HepG2 (cell line): ENCODE measurements at regions not wholly inside any gene's neighbourhood (a gene's known extent, or its start where the extent isn't known, plus 50 kb on each side); places are given as distances from the start of the nearest gene placed in this dataset.
A peak's percentile ranks its signal among the peaks of the same experiment; 100 is the strongest.

ENCODE experiments used
- AHDC1 ChIP-seq: sonication (generic); formaldehyde crosslinking; IDR thresholded peaks from 2 replicates; pipeline ENCODE4 v1.5.1; 2020; ENCODE audit warnings: mild to moderate bottlenecking, missing genetic modification reagents, borderline replicate concordance
- ASH2L ChIP-seq: fragments of 300-600, 200-600 bp; sonication (generic); IDR thresholded peaks from 2 replicates; pipeline ENCODE4 v1.7.0; 2017; ENCODE audit warnings: low read depth, mild to moderate bottlenecking, moderate library complexity, mixed read lengths, low read length; ENCODE audit not compliant: insufficient read length
- FOSL2 ChIP-seq: sonication (generic); formaldehyde crosslinking; IDR thresholded peaks from 2 replicates; pipeline ENCODE4 v1.4.0; 2020; ENCODE audit warnings: missing genetic modification reagents
- FOXA1 ChIP-seq, 2 experiments: fragments of 450-650 bp in 1 of 2; sonication (generic) in 1 of 2; formaldehyde crosslinking in 1 of 2; IDR thresholded peaks; 2 replicates each; pipeline versions ENCODE4 v1.4.0 to v1.6.1; 2016 to 2020; ENCODE audit warnings: missing genetic modification reagents in 1 of 2
- HMG20A ChIP-seq: IDR thresholded peaks from 2 replicates; pipeline ENCODE4 v1.6.1; 2016; ENCODE audit warnings: borderline replicate concordance
- KLF16 ChIP-seq, 2 experiments: sonication (generic) in 1 of 2; formaldehyde crosslinking in 1 of 2; IDR thresholded peaks; 2 replicates each; pipeline versions ENCODE4 v1.6.1 to v1.8.0; 2016 to 2023; ENCODE audit warnings: missing genetic modification reagents in 2 of 2, missing compliant biosample characterization in 1 of 2
- KMT2B ChIP-seq: IDR thresholded peaks from 2 replicates; pipeline ENCODE4 v1.6.1; 2016; ENCODE audit warnings: missing genetic modification reagents, missing compliant biosample characterization
- MEIS1 ChIP-seq: sonication (generic); formaldehyde crosslinking; IDR thresholded peaks from 2 replicates; pipeline ENCODE4 v1.9.0; 2021; ENCODE audit warnings: mild to moderate bottlenecking, missing genetic modification reagents, moderate library complexity, borderline replicate concordance
- MIXL1 ChIP-seq: IDR thresholded peaks from 2 replicates; pipeline ENCODE4 v1.6.1; 2016
- NFE2L1 ChIP-seq: sonication (generic); formaldehyde crosslinking; IDR thresholded peaks from 2 replicates; pipeline ENCODE4 v1.4.0; 2020; ENCODE audit warnings: missing genetic modification reagents, mild to moderate bottlenecking, borderline replicate concordance
- PCBP2 ChIP-seq: fragments of 200-400 bp; formaldehyde crosslinking; optimal IDR thresholded peaks from 2 replicates; pipeline ENCODE3; 2018; ENCODE audit warnings: low read length, low read depth; ENCODE audit not compliant: poor library complexity, severe bottlenecking
- PITX1 ChIP-seq: sonication (generic); formaldehyde crosslinking; IDR thresholded peaks from 2 replicates; pipeline ENCODE4 v1.5.1; 2020; ENCODE audit warnings: mild to moderate bottlenecking, missing genetic modification reagents
- SALL1 ChIP-seq: sonication (generic); formaldehyde crosslinking; IDR thresholded peaks from 2 replicates; pipeline ENCODE4 v1.8.0; 2022; ENCODE audit warnings: mild to moderate bottlenecking, missing genetic modification reagents
- SP1 ChIP-seq, 2 experiments: fragments of 450-650 bp in 1 of 2; sonication (generic) in 1 of 2; formaldehyde crosslinking in 1 of 2; IDR thresholded peaks; 2 replicates each; pipeline versions ENCODE4 v1.4.0 to v1.6.1; 2016 to 2020; ENCODE audit warnings: missing genetic modification reagents in 1 of 2
- ZNF180 ChIP-seq: sonication (generic); formaldehyde crosslinking; IDR thresholded peaks from 2 replicates; pipeline ENCODE4 v1.4.0; 2020; ENCODE audit warnings: low read depth, missing genetic modification reagents, borderline replicate concordance
- ZNF33A ChIP-seq: sonication (generic); formaldehyde crosslinking; IDR thresholded peaks from 2 replicates; pipeline ENCODE4 v1.5.1; 2020; ENCODE audit warnings: missing genetic modification reagents, mild to moderate bottlenecking, moderate library complexity, borderline replicate concordance
- ZNF446 ChIP-seq: sonication (generic); formaldehyde crosslinking; IDR thresholded peaks from 2 replicates; pipeline ENCODE4 v1.5.0; 2020; ENCODE audit warnings: mild to moderate bottlenecking, missing genetic modification reagents
- ZNF777 ChIP-seq: sonication (generic); formaldehyde crosslinking; IDR thresholded peaks from 2 replicates; pipeline ENCODE4 v1.4.0; 2020; ENCODE audit warnings: missing genetic modification reagents
- ZNF839 ChIP-seq: sonication (generic); formaldehyde crosslinking; IDR thresholded peaks from 2 replicates; pipeline ENCODE4 v1.4.0; 2020; ENCODE audit warnings: missing genetic modification reagents, mild to moderate bottlenecking, borderline replicate concordance
- ZNF891 ChIP-seq: sonication (generic); formaldehyde crosslinking; IDR thresholded peaks from 2 replicates; pipeline ENCODE4 v1.5.0; 2020; ENCODE audit warnings: mild to moderate bottlenecking, missing genetic modification reagents
- ZSCAN20 ChIP-seq: sonication (generic); formaldehyde crosslinking; IDR thresholded peaks from 2 replicates; pipeline ENCODE4 v1.4.0; 2020; ENCODE audit warnings: missing genetic modification reagents, mild to moderate bottlenecking, borderline replicate concordance
- ZSCAN30 ChIP-seq: sonication (generic); formaldehyde crosslinking; IDR thresholded peaks from 2 replicates; pipeline ENCODE4 v1.5.0; 2020; ENCODE audit warnings: mild to moderate bottlenecking, missing genetic modification reagents
- TF ChIP-seq, protein P1 (sequence below): sonication (generic); formaldehyde crosslinking; IDR thresholded peaks from 2 replicates; pipeline ENCODE4 v1.8.0; 2022; ENCODE audit warnings: missing genetic modification reagents, mild to moderate bottlenecking, borderline replicate concordance

DNA sequence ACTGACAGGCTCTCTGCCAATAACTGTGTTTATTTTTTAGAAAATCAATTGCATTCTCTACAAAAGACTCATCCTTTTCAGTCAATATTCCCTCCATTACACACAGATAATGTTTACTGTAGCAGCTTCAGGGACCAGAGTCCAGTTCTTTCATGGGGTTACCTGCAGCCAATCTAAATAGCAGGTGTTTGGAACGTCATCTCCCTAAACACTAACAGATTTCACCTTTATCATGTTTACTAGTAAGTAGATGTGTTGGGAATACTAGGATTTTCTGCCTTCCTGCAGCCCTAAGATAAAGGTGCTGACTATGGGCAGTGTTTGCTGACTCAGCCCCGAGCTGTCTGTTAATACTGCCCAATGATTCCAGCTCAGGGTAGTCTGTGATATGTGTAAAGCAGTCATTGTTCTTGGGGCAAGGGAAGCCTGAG, 447.0 kb downstream of the KIF4B start (continued):
- TF ChIP-seq PCBP2 = no peak
- TF ChIP-seq ZSCAN30 = no peak
- peak; percentile 21; the same call in 1 of the 2 replicates for TF ChIP-seq SALL1 (CRISPR knock-in tag)
- TF ChIP-seq AHDC1 (CRISPR knock-in tag) = peak; percentile 99
- no peak for TF ChIP-seq SP1 (IDR thresholded peaks at IDR 0.05)
- no peak for TF ChIP-seq SP1 (CRISPR knock-in tag; IDR thresholded peaks at IDR 0.05)
- TF ChIP-seq MEIS1 (CRISPR knock-in tag) = 0 out of 2 replicates have a peak, but pooled peaks have one; percentile 45
- no peak for TF ChIP-seq ZNF839
- TF ChIP-seq ZSCAN20 (CRISPR knock-in tag) = no peak
- peak; percentile 95 for TF ChIP-seq HMG20A (CRISPR knock-in tag)
- TF ChIP-seq FOSL2 (CRISPR knock-in tag) = peak; percentile 95
- TF ChIP-seq NFE2L1 (CRISPR knock-in tag) = no peak
- TF ChIP-seq ASH2L = peak; percentile 76
- peak; percentile 92 for TF ChIP-seq FOXA1 (IDR thresholded peaks at IDR 0.05)
- TF ChIP-seq FOXA1 (CRISPR knock-in tag; IDR thresholded peaks at IDR 0.05) = peak; percentile 84
- no peak for TF ChIP-seq ZNF891 (CRISPR knock-in tag)
- TF ChIP-seq ZNF446 (CRISPR knock-in tag) = no peak
- TF ChIP-seq ZNF180 (CRISPR knock-in tag) = no peak
- TF ChIP-seq ZNF777 (CRISPR knock-in tag) = no peak
- TF ChIP-seq KMT2B (CRISPR knock-in tag) = 0 out of 2 replicates have a peak, but pooled peaks have one; percentile 29
- TF ChIP-seq PITX1 = 0 out of 2 replicates have a peak, but pooled peaks have one; percentile 42
- TF ChIP-seq ZNF33A (CRISPR knock-in tag) = no peak; the same call in 1 of the 2 replicates
- TF ChIP-seq, protein P1, sequence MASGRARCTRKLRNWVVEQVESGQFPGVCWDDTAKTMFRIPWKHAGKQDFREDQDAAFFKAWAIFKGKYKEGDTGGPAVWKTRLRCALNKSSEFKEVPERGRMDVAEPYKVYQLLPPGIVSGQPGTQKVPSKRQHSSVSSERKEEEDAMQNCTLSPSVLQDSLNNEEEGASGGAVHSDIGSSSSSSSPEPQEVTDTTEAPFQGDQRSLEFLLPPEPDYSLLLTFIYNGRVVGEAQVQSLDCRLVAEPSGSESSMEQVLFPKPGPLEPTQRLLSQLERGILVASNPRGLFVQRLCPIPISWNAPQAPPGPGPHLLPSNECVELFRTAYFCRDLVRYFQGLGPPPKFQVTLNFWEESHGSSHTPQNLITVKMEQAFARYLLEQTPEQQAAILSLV (CRISPR knock-in tag) = no peak
- TF ChIP-seq MIXL1 (CRISPR knock-in tag) = peak; percentile 97
- peak in 1 of 2 experiments; percentile 28; a peak in 1 of 4 replicates for TF ChIP-seq KLF16 (CRISPR knock-in tag; IDR thresholded peaks at IDR 0.05)
